ENCODE measurements at regions not wholly inside any gene's neighbourhood (a gene's known extent, or its start where the extent isn't known, plus 50 kb on each side); places are given as distances from the start of the nearest gene placed in this dataset.

DNA sequence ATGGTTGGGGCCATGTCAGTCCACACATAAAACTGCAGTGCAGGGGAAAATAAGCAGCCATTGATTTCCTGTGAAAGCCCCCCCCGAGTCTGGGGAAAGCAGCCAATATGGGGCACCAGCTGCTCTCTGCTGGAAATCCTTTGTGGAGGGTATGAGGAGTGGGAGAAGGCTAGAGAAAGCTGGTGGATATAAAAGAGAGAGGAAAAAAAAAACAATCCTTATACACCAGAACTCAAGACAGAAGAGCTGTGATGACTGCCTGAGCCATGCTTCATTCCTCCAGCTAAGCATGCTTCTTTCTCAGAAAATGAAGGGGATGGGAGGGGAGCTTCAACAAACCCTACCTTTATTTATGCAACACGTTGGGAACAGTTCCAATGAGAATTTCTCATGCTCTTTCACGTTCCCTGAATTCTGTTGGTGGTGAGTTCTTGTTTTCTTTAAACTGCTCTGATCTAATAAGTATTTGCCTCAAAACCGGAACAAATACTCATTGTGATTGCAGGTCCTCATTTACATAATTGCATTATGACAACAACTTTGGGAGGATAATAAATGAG lies 688.0 kb upstream of the SEMA6A start:
- no peak for DNase-seq (ENCODE audit: low read depth in 1 of 2, low spot score in 1 of 2)

DNA sequence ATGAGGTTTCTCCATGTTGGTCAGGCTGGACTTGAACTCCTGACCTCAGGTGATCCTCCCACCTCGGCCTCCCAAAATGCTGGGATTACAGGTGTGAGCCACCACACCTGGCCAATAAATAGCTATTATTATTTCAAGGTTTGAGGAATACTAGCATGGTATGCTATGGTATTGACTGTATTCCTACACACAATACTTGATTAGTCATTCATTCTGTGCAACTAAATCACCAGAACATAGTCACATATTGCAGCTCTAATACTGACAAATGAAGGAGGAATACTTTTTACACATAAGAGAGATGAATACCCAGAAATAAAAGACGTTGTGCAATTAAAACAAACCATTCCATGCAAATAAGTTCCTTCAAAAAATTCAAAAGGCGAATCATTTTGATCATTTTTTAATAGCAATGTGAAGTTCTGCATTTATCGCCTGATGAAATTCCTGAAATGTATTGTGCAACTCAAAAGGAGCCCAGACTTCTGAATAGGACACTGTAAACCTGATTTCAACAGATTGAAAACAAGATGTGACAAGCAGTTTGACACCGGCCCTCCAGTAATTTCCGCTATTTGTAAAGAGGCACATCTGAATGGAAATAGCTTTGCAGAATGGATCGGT lies 687.4 kb upstream of the SEMA6A start:
- no peak for DNase-seq (ENCODE audit: low read depth in 1 of 2, low spot score in 1 of 2)

DNA sequence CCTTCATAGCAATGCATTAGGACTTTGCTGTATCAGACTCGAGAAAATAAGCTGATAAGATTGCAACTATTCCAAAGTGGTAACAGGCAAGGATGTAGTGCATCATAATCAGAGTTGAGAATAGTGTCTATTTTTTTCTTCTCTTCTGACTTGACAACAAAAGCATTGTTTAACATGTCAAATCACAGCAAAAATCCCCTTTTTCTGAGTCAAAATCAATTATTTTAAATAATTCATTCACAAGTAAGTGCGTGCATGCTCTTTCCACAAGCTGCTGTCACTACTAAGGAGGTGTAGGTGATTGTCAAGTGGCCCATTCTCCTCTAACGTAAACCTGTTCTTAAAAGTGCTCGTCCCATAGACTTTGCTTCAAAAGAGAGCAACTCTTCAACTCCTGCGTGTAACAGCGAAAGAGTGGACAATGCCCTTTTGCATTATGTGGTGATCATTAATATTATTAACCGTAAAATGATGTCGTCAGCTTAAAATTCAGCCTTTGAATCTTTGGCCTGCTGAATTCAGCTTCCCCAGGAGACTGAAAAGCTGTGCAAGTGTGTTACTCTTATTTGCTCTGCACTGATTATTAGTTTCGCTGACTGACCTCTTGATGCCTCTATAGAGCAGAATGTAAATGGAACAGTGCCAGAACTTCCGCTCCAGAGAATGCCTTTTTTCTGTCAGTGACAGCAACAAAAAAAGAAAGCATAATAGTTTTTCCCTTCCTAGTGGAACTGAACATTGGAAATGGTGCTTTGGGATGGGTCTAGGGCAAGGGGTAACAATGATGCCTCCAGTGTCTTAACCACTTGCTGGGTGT lies 680.8 kb upstream of the SEMA6A start:
- DNase-seq (ENCODE audit: low read depth in 1 of 2, low spot score in 1 of 2) = no peak

DNA sequence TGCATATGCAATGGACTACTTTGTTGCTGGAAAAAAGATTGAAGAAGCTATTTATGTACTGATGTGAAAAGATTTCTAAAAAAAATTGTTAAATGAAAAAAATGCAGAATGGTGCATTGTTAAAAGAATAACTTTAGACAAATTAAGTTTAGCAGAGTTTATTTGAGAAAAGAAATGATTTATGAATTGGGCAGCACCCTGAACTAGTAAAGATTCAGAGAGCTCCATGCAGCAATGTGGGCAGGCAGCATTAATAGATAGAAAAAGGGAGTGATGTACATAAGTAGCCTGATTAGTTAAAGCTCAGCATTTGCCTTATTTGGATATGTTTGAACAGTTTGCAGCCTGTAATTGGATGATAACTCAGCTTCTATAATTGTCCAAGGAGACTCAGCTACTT lies 677.9 kb upstream of the SEMA6A start:
- DNase-seq (ENCODE audit: low read depth in 1 of 2, low spot score in 1 of 2) = no peak

DNA sequence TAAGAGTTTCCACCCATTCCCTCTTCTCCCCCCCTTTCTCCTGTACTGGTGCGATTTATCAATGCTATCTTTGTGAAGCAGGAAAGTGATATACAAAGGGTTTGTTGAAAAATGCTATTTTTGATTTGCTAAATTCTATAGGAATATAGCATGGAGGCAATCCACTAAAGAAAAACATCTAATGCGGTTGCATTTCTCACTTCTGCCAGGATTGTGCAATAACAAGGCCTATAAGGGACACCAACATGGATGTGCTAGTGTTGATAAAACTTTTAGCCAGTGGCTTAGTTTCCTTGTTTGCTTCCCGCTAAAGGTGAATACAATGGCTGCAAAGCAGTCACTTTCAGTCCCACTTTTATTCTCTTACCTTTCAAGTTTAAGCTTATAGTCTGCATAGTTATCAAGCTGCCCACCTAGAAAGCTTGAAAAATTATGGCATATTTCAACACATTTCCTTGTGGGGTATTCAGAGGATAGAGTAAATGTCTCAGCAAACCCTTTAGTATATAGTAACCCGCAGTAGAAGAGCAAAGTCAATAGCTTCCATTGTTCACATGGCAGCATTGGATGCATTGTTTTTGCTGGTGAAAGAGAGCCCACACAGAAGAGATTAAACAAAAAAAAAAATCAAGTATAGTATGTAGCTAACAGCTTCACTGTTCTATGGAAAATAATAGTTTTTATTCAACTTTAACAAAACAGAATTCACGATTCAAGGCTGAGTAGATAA lies 674.6 kb upstream of the SEMA6A start:
- DNase-seq (ENCODE audit: low read depth in 1 of 2, low spot score in 1 of 2) = no peak

DNA sequence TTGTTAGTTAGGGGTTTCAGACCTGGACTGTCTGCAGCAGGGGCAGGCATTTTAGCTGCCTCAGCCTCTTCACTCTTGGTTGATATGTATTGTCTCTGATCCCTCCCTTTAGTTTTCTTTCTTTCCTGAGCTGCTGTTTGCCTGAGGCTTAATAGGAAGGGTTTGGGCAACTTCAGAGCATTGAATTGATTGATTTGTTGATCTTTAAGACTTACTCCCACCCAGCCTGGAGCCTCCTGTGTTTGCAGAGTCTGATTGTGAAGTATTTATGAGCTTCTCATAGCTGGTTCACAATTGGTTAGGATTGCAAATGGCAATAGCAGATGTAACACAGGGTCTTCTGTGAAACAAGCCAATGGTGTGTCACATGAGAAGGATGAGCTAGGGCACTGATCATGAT lies 671.8 kb upstream of the SEMA6A start:
- no peak for DNase-seq (ENCODE audit: low read depth in 1 of 2, low spot score in 1 of 2)

DNA sequence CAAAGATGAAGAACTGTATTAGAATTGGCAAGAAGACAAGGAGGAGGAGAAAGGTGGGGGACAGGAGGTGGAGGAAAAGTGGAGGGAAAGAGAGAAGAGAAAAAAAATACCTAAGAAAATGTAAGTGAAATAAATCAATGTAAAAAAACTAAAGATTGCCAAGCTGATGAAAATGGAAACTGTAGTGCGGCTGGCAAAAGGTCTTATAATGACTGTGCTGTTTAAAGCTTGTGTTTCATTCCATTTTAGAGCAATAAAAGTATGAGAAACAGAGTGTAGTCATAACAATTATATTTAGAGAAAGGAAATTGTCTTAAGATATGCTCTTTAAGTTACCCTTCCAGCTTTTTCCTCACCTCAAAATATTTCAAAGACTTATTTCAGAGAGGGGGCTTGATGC lies 670.5 kb upstream of the SEMA6A start:
- DNase-seq (ENCODE audit: low read depth in 1 of 2, low spot score in 1 of 2) = no peak

DNA sequence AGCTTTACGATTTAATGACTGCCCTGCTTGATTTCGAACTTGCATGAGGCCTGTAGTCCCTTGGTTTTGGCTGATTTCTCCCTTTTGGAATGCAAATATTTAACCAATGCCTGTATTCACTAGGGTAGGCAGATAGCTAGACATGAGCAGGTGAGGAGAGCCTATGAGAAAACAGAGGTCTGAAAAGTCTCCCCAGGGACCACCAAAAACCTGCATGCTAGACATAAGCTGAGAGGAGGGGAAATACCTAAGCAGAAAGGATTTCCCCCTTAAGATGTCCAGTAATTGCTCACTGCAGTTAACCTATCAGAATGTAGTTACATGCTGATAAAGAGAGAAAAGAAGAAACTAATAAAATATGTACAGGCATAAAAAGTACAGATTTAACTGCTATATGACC lies 667.4 kb upstream of the SEMA6A start:
- no peak for DNase-seq (ENCODE audit: low read depth in 1 of 2, low spot score in 1 of 2)

DNA sequence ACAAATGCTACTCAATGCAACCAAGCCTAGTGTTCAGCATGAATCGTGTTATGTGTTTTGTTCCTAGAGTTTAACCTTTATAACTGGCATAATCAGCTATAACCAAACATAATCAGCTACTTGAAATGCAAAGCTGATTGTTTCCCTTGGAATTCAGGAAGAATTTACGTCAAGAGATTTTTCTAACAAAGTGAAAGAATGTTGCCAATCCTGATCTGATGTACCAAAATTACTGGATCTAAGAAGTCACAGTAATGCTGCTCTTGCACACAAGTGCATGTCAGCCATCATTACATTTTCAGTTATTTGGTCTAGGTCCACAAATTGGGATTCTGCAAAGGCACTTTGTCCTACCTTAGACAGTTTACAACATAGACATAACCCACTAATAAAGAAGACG lies 662.3 kb upstream of the SEMA6A start:
- no peak for DNase-seq (ENCODE audit: low read depth in 1 of 2, low spot score in 1 of 2)

DNA sequence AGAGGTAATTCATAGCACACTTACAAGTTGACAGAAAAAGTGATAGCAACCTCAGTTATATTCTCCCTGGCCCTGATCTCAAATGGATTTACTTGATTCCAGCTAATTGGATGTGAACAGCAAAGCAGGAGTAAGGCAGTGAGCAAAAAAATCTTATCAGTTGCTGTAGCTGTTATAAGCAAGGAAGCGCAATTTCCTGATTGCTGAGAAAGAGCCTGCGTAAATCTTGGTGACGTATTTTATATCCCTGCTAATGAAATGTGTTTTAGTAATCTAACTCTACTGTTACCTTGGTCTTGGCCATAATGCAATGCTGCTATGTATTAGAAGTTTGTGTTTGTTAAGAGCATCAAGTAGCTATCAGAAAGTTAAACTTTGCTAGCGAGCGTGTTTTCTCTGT lies 661.2 kb upstream of the SEMA6A start:
- DNase-seq (ENCODE audit: low read depth in 1 of 2, low spot score in 1 of 2) = no peak

DNA sequence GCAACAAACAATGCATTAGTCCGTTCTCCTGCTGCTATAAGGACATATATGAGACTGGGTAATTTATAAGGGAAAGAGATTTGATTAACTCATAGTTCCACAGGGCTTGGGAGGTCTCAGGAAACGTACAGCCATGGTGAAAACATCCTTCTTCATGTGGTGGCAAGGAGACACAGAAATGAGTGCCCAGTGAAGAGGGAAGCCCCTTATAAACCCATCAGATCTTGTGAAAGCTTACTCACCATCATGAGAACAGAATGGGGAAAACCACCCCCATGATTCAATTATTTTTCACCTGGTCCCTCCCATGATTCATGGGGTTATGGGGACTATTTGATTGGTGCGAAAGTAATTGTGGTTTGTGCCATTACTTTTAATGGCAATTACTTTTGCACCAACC lies 655.8 kb upstream of the SEMA6A start:
- no peak for DNase-seq (ENCODE audit: low read depth in 1 of 2, low spot score in 1 of 2)

DNA sequence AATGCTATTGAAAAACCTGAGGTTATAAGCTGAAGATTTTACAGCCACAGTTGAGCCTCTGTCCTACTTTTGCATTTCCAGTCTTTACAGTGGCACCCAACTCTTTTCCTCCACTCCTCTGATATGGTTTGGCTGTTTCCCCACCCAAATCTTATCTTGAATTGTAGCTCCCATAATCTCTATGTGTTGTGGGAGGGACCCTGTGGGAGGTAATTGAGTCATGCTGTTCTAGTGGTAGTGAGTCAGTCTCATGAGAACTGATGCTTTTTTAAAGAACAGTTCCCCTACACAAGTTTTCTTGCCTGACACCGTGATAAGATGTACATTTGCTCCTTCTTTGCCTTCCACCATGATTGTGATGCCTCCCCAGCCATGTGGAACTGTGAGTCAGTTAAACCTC lies 646.1 kb upstream of the SEMA6A start:
- no peak for DNase-seq (ENCODE audit: low read depth in 1 of 2, low spot score in 1 of 2)

DNA sequence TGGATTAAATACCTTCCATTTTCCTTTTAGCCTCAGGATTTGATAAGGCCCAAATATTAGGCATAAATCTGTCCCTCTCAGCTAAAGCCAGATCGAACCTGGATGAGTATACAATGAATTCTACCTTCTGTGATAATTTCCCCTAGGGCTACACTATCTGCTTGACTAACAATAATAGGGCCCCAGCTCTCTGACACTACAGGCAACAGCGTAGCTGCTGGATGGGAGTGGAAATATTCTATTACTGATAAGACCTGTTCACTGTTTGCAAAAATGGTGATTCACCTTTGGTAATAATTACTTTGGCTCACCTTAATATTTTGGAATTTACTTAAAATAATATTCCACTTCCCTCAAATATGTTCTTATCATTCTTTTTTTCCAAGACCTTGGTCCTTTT lies 644.2 kb upstream of the SEMA6A start:
- no peak for DNase-seq (ENCODE audit: low read depth in 1 of 2, low spot score in 1 of 2)

DNA sequence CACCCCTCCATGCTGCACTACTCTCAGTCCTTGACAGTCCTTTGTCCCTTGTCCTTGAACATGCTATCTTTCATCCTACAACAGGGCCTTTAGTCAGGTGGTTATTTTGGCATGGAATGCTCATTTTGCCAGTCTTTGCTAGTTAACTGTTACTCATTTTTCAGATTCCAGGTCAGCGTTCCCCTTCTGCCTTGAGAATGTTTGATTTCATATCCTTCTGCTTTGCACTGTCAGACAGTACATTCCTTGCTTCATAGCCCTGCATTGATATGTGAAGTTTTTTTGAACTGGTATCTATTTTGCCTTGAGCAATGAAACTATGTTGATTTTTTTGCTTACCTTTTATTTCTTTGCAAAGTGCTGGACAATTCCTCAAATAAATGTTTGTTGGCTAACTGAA lies 638.2 kb upstream of the SEMA6A start:
- DNase-seq (ENCODE audit: low read depth in 1 of 2, low spot score in 1 of 2) = no peak

DNA sequence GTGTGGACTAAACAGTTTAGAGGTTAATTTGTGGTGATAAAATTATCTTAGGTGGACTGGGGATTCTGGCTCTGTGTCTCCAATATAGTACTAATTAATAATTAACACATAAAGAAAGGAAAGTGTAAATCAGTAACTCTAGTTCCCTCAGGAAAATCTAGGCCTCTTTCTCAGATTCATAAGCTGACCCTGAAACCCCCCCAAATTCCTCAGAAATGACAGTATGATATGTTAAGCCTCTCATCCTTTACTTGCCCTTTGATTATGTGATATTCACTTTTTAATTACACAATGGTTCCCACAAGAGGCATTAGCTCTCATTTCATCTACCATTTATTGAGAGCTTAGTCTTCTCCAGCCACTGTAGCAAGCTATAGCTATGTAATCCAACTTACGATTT lies 636.2 kb upstream of the SEMA6A start:
- DNase-seq (ENCODE audit: low read depth in 1 of 2, low spot score in 1 of 2) = no peak

DNA sequence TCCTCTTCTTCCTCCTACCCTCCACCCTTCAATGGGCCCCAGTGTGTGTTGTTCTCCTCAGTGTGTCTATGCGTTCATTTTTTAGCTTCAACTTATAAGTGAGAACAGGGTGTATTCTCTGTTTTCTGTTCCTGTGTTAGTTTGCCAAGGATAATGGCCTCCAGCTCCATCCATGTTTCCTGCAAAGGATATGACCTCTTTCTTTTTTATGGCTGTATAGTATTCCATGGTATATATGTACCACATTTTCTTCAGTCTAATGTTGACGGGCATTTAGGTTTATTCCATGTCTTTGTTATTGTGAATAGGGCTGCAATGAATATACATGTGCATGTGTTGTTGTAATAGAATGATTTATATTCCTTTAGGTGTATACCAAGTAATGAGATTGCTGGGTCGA lies 634.9 kb upstream of the SEMA6A start:
- DNase-seq (ENCODE audit: low read depth in 1 of 2, low spot score in 1 of 2) = no peak

DNA sequence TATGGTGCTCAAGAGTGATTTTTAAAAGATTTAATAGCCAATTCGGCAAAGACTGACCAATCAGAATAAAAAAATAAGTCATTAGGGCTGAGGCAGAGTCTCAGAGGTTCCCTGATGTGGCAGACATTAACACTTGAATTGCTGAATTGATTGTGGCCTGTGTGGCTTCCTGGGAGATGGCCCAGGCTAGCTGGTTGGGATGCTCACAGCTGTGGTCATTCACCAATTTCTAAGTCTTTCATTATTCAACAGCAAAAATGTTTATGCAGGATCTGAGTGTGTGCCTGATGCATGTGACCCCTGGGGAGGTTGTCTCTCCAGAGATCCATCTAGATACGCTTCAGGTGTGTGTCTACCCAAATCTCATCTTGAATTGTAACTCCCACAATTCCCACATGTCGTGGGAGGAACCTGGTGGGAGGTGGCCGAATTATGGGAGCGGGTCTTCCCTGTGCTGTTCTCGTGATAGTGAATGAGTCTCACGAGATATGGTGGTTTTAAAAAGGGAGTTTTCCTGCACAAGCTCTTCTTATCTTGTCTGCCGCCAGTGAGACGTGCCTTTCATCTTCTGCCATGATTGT lies 632.6 kb upstream of the SEMA6A start:
- no peak for DNase-seq (ENCODE audit: low read depth in 1 of 2, low spot score in 1 of 2)

DNA sequence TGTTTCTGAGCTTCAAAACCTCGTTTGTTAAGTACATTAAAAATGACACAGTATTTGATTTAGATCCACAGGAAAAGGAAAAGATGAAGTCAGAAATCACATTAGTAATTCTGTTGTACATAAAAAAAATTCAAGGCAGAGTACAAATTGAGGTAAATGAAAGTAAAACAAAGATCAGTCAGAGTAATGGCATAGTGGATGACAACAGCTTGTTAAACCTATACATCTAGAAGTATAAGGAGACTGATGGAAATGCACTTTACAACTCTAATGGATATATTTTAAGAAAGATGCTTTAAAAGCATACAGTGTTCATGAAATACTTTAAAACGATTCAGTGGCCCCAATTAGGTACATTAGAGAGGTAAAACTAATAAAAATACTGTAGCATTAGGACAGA lies 631.3 kb upstream of the SEMA6A start:
- no peak for DNase-seq (ENCODE audit: low read depth in 1 of 2, low spot score in 1 of 2)

DNA sequence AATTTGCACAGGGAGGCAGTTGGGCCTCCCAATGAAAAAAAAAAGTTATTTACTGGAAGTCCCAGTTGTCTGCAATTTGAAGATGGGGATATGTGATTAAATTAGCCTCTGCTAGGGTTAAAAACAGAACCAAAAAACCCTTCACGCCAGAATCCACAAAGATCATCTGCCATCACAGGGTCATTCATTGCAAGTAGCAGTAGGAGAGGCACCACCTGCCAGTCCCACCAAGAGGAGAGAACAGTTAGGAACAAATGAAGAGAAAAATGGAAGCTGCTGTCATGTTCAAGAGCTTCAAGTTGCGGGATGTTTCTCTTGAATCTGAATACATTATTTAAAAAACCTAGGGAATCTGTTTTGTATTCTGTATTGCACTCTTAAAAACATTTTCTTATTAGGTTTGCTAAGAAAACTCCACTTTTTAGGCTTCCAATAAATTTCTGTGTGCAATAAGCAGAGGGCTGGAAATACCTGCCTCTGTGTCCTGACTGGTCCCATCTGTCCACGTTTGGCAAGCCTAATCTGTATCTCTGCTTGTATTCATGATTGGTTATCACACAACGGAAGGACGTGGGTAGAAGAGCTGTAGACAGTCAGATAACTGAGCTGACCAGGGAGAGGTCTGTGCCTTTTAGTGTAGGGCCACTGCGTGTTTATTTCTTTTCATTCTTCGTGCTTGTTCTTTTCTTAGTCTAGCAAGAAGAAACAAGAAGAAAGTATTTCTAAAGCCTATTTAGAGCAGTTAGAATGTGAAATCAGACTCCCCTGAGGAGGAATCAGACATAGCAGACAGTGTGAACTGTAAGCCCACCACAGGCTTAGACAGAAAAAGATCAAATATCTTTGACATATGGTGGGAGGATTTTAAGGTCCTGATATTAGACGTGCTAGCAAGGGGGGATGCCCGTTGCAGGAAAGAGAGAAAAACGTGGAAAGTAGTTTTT lies 630.6 kb upstream of the SEMA6A start:
- DNase-seq (ENCODE audit: low read depth in 1 of 2, low spot score in 1 of 2) = no peak

DNA sequence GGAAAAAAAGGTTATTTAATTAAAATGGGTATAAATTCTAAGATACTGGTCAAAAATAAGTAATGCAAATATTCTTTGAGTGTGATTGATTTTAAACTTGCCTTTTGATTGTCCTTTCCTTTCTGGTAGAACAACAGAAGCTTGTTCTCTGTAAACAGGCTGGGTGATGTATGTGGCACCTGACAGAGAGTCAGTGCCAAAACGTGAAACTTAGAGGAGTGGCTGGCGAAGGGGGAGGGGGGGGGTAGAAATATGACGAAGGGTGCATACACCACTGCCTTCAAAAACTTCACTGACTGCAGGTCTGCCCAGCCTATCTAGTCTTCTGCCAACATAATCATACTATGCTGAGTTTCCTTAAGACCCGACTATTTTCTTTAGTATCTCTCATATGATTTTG lies 629.8 kb upstream of the SEMA6A start:
- no peak for DNase-seq (ENCODE audit: low read depth in 1 of 2, low spot score in 1 of 2)

DNA sequence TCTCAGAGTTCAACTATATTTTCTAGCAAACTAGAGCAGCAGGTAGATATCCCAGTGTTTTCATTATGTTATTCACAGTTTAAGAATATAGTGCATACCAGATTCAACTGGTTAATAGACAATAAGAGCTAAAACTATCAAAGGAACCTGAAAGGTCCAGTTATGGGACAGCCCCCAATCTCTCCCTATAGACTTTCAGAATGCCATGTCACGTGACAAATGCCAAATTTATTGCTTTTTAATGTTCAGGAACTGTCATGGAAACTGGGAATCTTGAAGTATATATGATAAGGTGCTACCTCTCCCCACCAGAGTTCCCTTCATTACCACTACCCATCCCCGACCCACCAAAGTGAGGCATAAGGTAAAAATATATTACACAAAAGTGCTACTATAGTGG lies 629.0 kb upstream of the SEMA6A start:
- DNase-seq (ENCODE audit: low read depth in 1 of 2, low spot score in 1 of 2) = no peak
